GM12892 (cell line): ENCODE measurements at regions not wholly inside any gene's neighbourhood (a gene's known extent, or its start where the extent isn't known, plus 50 kb on each side); places are given as distances from the start of the nearest gene placed in this dataset.
"Not testable (repeated sequence)": the region's sequence is repeated elsewhere in the genome, so short reads cannot be mapped to it uniquely, and the experiment has no call there.

Source experiments
- DNase-seq: peaks from one replicate; pipeline ENCODE4 v3.0.0; 2011; ENCODE audit not compliant: insufficient read length
- FAIRE-seq: peaks from 2 replicates; lab custom pipeline; 2011; peaks lifted over from hg19 to GRCh38; lab: Jason Lieb, UNC
- POLR2A ChIP-seq: IDR thresholded peaks from 2 replicates; pipeline ENCODE4 v1.6.1; 2011; ENCODE audit warnings: low read depth, low read length, control low read depth
- POLR2AphosphoS5 ChIP-seq: IDR thresholded peaks from 2 replicates; pipeline ENCODE4 v1.6.1; 2011; ENCODE audit warnings: low read depth, low read length, control low read depth
- TAF1 ChIP-seq: IDR thresholded peaks from 2 replicates; pipeline ENCODE4 v1.6.1; 2011; ENCODE audit warnings: low read depth, mild to moderate bottlenecking, control low read depth, low read length, borderline replicate concordance

GRCh38 chr2:48049371-48049770, 143.1 kb upstream of the FBXO11 start:
- FAIRE-seq (no peak), DNase-seq (no peak)
- TF ChIP-seq TAF1 (no peak), POLR2AphosphoS5 (no peak), POLR2A (no peak)

GRCh38 chr2:48050711-48051110, 144.4 kb upstream of the FBXO11 start:
- DNase-seq (no peak), FAIRE-seq (no peak)
- no peak for TF ChIP-seq POLR2A
- TF ChIP-seq POLR2AphosphoS5 = no peak

GRCh38 chr2:48059975-48060374, 153.7 kb upstream of the FBXO11 start:
- no peak for TF ChIP-seq POLR2A
- TF ChIP-seq POLR2AphosphoS5 = no peak
- no peak for TF ChIP-seq TAF1
- DNase-seq (no peak), FAIRE-seq (no peak)

GRCh38 chr2:48061656-48062055, 155.4 kb upstream of the FBXO11 start:
- not testable (repeated sequence) for FAIRE-seq, DNase-seq

- FAIRE-seq = no peak
- no peak for DNase-seq
- TF ChIP-seq TAF1 = no peak
These were observed 158.8 kb upstream of the FBXO11 start for GRCh38 chr2:48065096-48065495.

- DNase-seq (no peak), FAIRE-seq (no peak)
- TF ChIP-seq POLR2AphosphoS5 (no peak), TAF1 (no peak), POLR2A (no peak)
These were observed 159.7 kb upstream of the FBXO11 start for GRCh38 chr2:48066000-48066399.

- no peak for TF ChIP-seq TAF1
- no peak for TF ChIP-seq POLR2A
- TF ChIP-seq POLR2AphosphoS5 = no peak
These were observed 163.5 kb upstream of the FBXO11 start for GRCh38 chr2:48069769-48070168.

GRCh38 chr2:48070415-48070814, 164.1 kb upstream of the FBXO11 start:
- FAIRE-seq (no peak), DNase-seq (no peak)
- TF ChIP-seq POLR2A (no peak), POLR2AphosphoS5 (no peak), TAF1 (no peak)

More at GRCh38 chr2:48069769-48070168, 163.5 kb upstream of the FBXO11 start:
- no peak for DNase-seq
- FAIRE-seq = no peak

- no peak for DNase-seq
- no peak for TF ChIP-seq POLR2AphosphoS5
- TF ChIP-seq TAF1 = no peak
- no peak for TF ChIP-seq POLR2A
- no peak for FAIRE-seq
These were observed 166.3 kb upstream of the FBXO11 start for GRCh38 chr2:48072583-48072982.

GRCh38 chr2:48075631-48076030, 169.3 kb upstream of the FBXO11 start:
- no peak for TF ChIP-seq POLR2A
- no peak for TF ChIP-seq POLR2AphosphoS5
- no peak for TF ChIP-seq TAF1
- DNase-seq = no peak
- no peak for FAIRE-seq

- DNase-seq = no peak
- FAIRE-seq = no peak
- TF ChIP-seq POLR2A (no peak), TAF1 (no peak), POLR2AphosphoS5 (no peak)
These were observed 174.4 kb upstream of the FBXO11 start for GRCh38 chr2:48080534-48081316.

- no peak for DNase-seq
- TF ChIP-seq POLR2AphosphoS5 = no peak
- no peak for TF ChIP-seq POLR2A
- no peak for TF ChIP-seq TAF1
- no peak for FAIRE-seq
These were observed 175.0 kb upstream of the FBXO11 start for GRCh38 chr2:48081317-48081628.

- DNase-seq = no peak
- TF ChIP-seq TAF1 (no peak), POLR2A (no peak), POLR2AphosphoS5 (no peak)
- FAIRE-seq = no peak
These were observed 179.6 kb upstream of the FBXO11 start for GRCh38 chr2:48085888-48086287.
